Frontal cortex (tissue), 3 donors: ENCODE measurements at regions not wholly inside any gene's neighbourhood (a gene's known extent, or its start where the extent isn't known, plus 50 kb on each side); places are given as distances from the start of the nearest gene placed in this dataset.

ENCODE experiments used
- DNase-seq, 2 donors: peaks; one replicate each; pipeline ENCODE4 v3.0.0; 2012; ENCODE audit warnings: low spot score in 2 of 2
- FAIRE-seq: peaks from 2 replicates; lab custom pipeline; 2012; peaks lifted over from hg19 to GRCh38; lab: Jason Lieb, UNC
- donor health status: control.
- donor health status: control.
- donor health status: control.

GRCh38 chr7:117929237-117929636 is 56.0 kb upstream of the CTTNBP2 start:
- DNase-seq (no peak), FAIRE-seq (no peak)

DNA sequence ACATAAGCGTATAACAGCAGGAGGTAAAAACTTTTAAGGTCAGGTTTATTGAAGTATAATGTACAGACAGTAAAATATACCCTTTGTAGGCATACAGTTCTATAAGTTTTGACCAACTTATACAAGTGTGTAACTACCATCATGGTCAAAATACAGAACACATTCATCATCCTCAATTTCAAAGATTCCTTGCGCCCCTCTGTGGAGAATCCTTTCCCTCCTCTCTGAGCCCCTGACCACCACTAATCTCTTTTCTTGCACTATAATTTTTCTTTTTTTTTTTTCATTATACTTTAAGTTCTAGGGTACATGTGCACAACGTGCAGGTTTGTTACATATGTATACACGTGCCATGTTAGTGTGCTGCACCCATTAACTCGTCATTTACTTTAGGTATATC is 58.1 kb upstream of the CTTNBP2 start:
- no peak for FAIRE-seq
- DNase-seq, result no peak

- FAIRE-seq, result no peak
- no peak for DNase-seq
Observed at GRCh38 chr7:117937049-117937752, 64.0 kb upstream of the CTTNBP2 start.

DNA sequence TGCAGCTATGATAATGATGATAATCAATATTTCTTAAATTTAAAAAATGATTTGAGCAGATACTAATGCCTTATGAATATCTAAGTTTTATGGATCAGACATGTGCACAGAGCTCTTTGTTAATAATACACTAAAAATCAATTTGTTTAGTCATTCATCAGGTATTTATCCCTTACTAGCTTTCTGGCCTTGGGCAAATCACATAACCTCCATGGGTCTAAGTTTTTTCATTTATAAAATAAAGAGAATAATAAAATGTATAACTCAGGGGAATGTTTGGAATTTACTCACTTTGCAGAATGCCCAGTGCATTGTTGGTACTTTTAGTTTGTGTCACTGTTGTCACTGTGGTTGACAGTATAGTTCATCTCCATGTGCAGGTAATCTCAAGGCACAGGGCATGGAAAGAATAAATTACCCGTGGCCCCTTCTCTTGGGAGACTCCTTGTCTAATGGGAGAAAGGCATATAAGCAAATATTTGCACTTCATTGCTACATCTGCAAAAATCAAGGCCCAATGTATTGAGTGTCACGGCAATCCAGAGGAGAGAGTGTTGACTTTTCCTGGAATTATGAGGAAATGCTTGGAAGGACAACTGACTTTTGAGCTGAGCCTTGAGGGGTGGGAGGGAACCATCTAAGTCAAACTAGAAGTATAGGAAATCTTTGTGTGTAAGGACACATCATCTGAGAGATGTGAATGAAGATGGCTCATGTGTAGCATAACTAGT is 64.7 kb upstream of the CTTNBP2 start:
- no peak for DNase-seq
- FAIRE-seq, result no peak

- no peak for DNase-seq
- no peak for FAIRE-seq
Observed at GRCh38 chr7:117941138-117941810, 68.0 kb upstream of the CTTNBP2 start.

- no peak for DNase-seq
- FAIRE-seq, result no peak
Observed at GRCh38 chr7:117942780-117943179, 69.5 kb upstream of the CTTNBP2 start.

DNA sequence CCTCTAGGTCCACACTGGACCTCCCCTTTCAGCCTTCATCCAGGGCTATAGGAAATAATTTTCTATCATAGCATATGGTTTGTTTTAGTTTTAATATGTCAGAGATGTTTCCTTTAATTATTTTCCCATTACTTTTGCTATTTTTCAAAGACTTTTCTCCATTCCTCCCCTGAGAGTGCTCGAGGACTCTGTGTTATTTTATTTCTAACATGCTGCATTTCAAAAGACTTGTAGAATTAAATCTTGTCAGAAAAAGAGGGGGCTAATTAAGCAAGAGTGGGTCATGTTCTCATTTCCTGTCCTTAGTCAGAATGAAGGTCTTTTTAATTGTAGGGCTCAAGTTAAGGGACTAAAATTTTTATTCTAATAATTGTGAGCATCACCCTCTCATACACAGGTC is 71.6 kb upstream of the CTTNBP2 start:
- no peak for FAIRE-seq

DNA sequence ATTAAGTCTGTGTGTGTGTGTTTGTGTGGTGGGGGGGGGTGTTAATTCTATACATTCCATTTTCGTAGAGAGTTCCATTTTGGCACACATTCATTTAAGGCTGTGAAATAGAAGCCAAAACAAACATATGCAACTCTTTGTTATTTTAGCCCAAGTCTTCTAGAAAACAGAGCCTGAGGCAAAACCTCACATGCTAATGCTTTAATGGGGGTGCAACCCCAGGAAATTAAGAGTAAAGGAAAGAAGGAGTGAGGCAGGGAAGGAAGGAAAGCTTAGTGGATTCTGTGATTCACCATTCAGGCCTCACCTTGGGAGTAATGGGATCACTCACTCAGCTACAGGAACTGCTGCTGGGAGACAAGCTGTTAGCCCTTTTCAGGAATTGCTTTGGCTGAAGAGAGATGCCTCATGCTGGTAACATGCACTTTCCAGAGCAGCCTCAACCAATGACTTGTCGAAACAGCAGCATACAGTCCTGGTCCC is 73.0 kb upstream of the CTTNBP2 start:
- DNase-seq (no peak), FAIRE-seq (no peak)

More for the DNA sequence above, 71.6 kb upstream of the CTTNBP2 start:
- DNase-seq, result no peak

DNA sequence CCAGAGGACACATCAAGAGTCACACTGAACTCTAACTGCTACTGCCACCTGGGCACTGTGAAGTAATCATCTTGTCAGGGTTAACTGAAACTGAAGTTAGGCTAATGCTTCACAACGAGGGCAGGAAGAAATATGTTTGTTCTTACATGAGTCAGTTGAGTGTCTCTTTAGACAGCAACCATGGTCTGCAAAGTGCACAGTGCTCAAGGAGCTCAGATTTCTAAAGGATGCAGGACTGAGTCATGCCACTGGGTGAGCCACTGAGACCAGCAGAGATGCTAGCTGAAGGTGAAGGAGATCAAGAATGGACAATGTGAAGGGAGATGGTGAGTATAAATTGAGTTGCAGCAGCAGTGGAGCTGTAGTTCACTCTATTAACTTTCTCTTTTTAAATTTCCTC is 76.0 kb upstream of the CTTNBP2 start:
- no peak for DNase-seq
- no peak for FAIRE-seq

- no peak for DNase-seq
- no peak for FAIRE-seq
Observed at GRCh38 chr7:117950601-117951260, 77.5 kb upstream of the CTTNBP2 start.

DNA sequence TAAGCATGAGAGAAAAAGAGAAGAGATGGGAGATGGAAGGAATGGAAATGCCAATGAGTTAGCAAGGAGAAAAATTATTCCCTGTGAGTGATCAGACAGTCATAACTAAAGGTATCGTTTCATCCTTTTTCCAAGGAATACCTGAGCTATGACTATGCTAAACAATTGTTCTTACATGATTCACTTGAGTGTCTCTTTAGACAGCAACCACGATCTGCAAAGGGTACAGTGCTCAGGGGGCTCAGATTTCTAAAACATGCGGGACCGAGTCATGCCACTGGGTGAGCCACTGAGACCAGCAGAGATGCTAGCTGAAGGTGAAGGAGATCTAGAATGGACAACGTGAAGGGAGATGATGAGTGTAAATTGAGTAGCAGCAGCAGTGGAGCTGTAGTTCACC is 78.0 kb upstream of the CTTNBP2 start:
- DNase-seq (no peak), FAIRE-seq (no peak)

DNA sequence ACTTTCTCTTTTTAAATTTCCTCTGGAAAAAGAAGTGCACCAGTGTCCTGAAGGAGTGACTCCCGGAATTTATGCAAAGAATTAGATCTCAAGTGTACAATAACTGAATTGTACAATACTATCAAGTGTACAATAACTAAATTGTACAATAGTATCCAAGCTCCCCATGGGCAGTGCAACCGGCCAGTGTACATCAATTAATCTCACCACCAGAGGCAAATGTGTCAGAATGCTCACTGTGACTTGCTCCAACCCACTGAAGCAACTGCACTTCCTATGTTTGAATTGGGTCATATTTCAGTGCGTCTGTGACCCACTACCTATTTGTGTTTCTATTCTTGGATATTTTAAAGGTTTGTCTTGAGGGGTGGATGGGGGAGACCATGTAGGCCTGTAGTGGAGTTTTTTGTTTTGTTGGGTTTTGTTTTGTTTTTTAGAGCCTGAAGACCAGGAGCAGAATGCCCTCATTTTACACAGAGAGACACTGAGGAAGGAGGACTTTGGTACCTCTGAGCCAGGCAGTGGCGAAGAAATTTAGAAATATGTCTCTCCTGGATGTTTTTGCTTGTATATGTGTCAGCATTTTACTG is 78.5 kb upstream of the CTTNBP2 start:
- DNase-seq, result no peak
- FAIRE-seq, result no peak

DNA sequence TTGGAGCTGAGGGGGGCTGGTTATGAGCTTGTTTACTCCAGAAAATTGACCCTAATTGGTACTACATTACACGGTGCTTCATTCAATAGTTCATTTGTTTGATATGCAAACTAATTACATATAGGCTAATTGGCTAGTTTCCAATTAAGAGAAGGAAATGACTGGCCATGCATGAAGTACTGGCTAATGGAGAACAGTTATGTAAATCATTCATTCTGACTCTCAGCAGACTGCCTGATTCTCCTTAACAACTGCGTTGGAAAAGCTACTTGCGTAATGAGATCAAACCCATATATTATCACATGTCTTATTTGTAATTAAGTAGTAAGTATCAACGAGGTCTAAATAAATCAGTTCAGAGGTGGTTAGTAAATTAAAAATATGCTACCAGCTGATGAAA is 81.8 kb upstream of the CTTNBP2 start:
- FAIRE-seq, result no peak
- DNase-seq, result no peak

GRCh38 chr7:117960351-117960750 is 87.1 kb upstream of the CTTNBP2 start:
- DNase-seq (no peak), FAIRE-seq (no peak)

GRCh38 chr7:117961235-117961634 is 88.0 kb upstream of the CTTNBP2 start:
- DNase-seq, result no peak
- FAIRE-seq, result no peak

- FAIRE-seq (no peak), DNase-seq (no peak)
Observed at GRCh38 chr7:117962366-117962994, 89.2 kb upstream of the CTTNBP2 start.

- FAIRE-seq (no peak), DNase-seq (no peak)
Observed at GRCh38 chr7:117963264-117964197, 90.3 kb upstream of the CTTNBP2 start.

DNA sequence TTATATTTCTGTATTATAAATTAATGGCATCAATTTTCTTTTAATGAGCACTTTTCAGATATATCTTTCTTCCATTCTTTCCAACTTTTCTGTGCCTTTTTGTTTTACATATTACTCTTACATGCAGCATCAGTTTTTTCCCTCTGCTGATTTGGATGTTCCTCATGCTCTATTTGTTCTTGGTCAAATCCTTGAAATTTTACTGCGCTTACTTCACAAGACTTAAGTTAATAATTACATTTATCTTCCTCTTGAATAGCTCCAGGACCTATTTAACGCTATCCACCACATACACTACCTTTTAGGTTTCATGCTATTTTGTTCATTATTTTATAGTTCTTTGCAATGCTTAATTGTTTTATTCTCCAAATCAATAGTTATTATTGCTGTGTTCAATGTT is 97.6 kb upstream of the CTTNBP2 start:
- FAIRE-seq (no peak), DNase-seq (no peak)
